ENCODE measurements at regions not wholly inside any gene's neighbourhood (a gene's known extent, or its start where the extent isn't known, plus 50 kb on each side); places are given as distances from the start of the nearest gene placed in this dataset.

- TF ChIP-seq ZFX (IDR thresholded peaks at IDR 0.05; ENCODE audit: borderline replicate concordance) (no peak), CTCF (IDR thresholded peaks at IDR 0.05) (no peak)
Observed at GRCh38 chr1:196002906-196003305, 605.3 kb downstream of the KCNT2 start.

All from 22Rv1 (cell line).